DOHH2 (cell line): ENCODE measurements at regions not wholly inside any gene's neighbourhood (a gene's known extent, or its start where the extent isn't known, plus 50 kb on each side); places are given as distances from the start of the nearest gene placed in this dataset.

Experiments
- EZH2phosphoT487 ChIP-seq: fragments of 200-600 bp; sonication (generic); IDR thresholded peaks from 2 replicates; pipeline ENCODE4 v1.6.1; 2017; ENCODE audit warnings: borderline replicate concordance, mild to moderate bottlenecking, antibody characterized with exemption, low read length, moderate library complexity, mixed read lengths
- TF ChIP-seq, protein P1 (sequence below): fragments of 200-600 bp; sonication (generic); IDR thresholded peaks from one replicate; pipeline ENCODE4 v1.5.1; 2014; ENCODE audit warnings: antibody characterized with exemption, mild to moderate bottlenecking, low read depth, low read length; ENCODE audit not compliant: poor library complexity, severe bottlenecking

GRCh38 chr10:61064356-61064755 is 120.4 kb upstream of the RHOBTB1 start:
- TF ChIP-seq, protein P1, sequence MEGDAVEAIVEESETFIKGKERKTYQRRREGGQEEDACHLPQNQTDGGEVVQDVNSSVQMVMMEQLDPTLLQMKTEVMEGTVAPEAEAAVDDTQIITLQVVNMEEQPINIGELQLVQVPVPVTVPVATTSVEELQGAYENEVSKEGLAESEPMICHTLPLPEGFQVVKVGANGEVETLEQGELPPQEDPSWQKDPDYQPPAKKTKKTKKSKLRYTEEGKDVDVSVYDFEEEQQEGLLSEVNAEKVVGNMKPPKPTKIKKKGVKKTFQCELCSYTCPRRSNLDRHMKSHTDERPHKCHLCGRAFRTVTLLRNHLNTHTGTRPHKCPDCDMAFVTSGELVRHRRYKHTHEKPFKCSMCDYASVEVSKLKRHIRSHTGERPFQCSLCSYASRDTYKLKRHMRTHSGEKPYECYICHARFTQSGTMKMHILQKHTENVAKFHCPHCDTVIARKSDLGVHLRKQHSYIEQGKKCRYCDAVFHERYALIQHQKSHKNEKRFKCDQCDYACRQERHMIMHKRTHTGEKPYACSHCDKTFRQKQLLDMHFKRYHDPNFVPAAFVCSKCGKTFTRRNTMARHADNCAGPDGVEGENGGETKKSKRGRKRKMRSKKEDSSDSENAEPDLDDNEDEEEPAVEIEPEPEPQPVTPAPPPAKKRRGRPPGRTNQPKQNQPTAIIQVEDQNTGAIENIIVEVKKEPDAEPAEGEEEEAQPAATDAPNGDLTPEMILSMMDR = no peak
- no peak for TF ChIP-seq EZH2phosphoT487
